ENCODE measurements at regions not wholly inside any gene's neighbourhood (a gene's known extent, or its start where the extent isn't known, plus 50 kb on each side); places are given as distances from the start of the nearest gene placed in this dataset.
A peak's percentile ranks its signal among the peaks of the same experiment; 100 is the strongest.

DNA sequence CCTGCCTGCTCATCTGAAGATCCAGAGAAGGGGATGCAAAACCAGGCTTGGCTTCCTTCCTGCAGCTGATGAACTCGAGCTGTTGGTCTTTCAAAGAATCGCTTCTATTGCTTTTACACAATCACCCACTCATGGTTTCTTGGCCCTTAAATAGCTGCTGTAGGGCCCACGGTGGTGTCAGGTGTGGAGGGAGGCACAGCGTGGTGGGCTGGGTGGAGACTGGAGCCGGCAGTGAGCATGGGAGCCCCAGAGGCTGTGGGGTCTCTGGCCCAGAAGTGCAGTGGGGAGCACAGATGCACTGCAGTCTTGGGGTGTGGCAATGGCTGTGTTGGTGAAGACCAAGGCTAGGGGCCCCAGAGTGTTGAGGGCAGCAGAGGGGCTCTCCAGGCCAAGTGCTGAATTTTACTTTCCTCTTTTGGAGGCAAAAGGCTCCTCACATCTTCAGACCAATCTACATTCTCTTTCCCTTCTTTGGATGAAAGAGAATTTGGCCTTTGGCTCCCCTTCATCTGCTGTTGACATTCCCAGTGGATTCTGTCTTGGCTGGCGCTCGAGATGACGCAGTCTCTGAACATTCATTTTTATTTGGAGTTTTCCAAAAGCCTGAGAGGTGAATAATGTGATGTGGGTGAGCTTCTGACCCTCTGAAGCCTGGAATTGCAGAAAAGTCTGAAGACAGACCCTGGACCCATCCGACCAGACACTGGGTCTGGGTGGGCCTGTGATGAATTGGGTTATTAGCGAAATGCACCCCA lies 70.1 kb upstream of the ASB18 start:
- intact Hi-C loops (cut with DNase I; ENCODE audit: low total_unique reads): no loop called here
- Histone ChIP-seq H3K4me1 (no peaks in the 10 kb centered on the region), H3K4me3 (no peak overlapping the region), H3K9me3 (no peaks in the 10 kb centered on the region), H3K27me3 (no peaks in the 10 kb centered on the region), H3K36me3 (no peaks in the 10 kb centered on the region), H3K27ac (peak overlapping the region in 1 of 2 donors; percentile 19)
- no peak for TF ChIP-seq POLR2A (IDR thresholded peaks at IDR 0.05)
- no peak for TF ChIP-seq CTCF (IDR thresholded peaks at IDR 0.05)
- TF ChIP-seq POLR2AphosphoS5 (IDR thresholded peaks at IDR 0.05): no peak
- no peak for DNase-seq (ENCODE audit: low spot score in 2 of 2)

GRCh38 chr2:236335696-236336574 lies 71.7 kb upstream of the ASB18 start:
- Histone ChIP-seq H3K4me3 (no peak overlapping the region), H3K9me3 (no peaks in the 10 kb centered on the region), H3K4me1 (no peaks in the 10 kb centered on the region), H3K36me3 (no peaks in the 10 kb centered on the region), H3K27me3 (no peaks in the 10 kb centered on the region), H3K27ac (no peak overlapping the region)
- intact Hi-C loops (cut with DNase I; ENCODE audit: low total_unique reads): no loop called here
- DNase-seq (ENCODE audit: low spot score in 2 of 2): no peak
- TF ChIP-seq POLR2AphosphoS5 (IDR thresholded peaks at IDR 0.05) (no peak), CTCF (IDR thresholded peaks at IDR 0.05) (no peak), POLR2A (IDR thresholded peaks at IDR 0.05) (no peak)

- H3K27me3 ChIP-seq: no peaks in the 10 kb centered on the region
- H3K36me3 ChIP-seq: no peaks in the 10 kb centered on the region
- no peak for DNase-seq (ENCODE audit: low spot score in 2 of 2)
- intact Hi-C loops (cut with DNase I; ENCODE audit: low total_unique reads): no loop called here
- H3K9me3 ChIP-seq: no peaks in the 10 kb centered on the region
- H3K4me3 ChIP-seq: no peak overlapping the region
- TF ChIP-seq CTCF (IDR thresholded peaks at IDR 0.05) (no peak), POLR2A (IDR thresholded peaks at IDR 0.05) (no peak), POLR2AphosphoS5 (IDR thresholded peaks at IDR 0.05) (no peak)
- no peaks in the 10 kb centered on the region for H3K4me1 ChIP-seq
- no peak overlapping the region for H3K27ac ChIP-seq
These were observed 72.6 kb upstream of the ASB18 start for GRCh38 chr2:236336575-236337464.

- H3K4me1 ChIP-seq: no peaks in the 10 kb centered on the region
- no peak overlapping the region for H3K27ac ChIP-seq
- H3K4me3 ChIP-seq: no peak overlapping the region
- TF ChIP-seq POLR2A (IDR thresholded peaks at IDR 0.05): no peak
- no peak for TF ChIP-seq CTCF (IDR thresholded peaks at IDR 0.05)
- no peak for TF ChIP-seq POLR2AphosphoS5 (IDR thresholded peaks at IDR 0.05)
- H3K9me3 ChIP-seq: no peaks in the 10 kb centered on the region
- no peak for DNase-seq (ENCODE audit: low spot score in 2 of 2)
- no peaks in the 10 kb centered on the region for H3K36me3 ChIP-seq
- H3K27me3 ChIP-seq: no peaks in the 10 kb centered on the region
- intact Hi-C loops (cut with DNase I; ENCODE audit: low total_unique reads): no loop called here
These were observed 73.5 kb upstream of the ASB18 start for GRCh38 chr2:236337465-236338325.

Measured in breast epithelium (tissue), 4 donors.